HL-60 (cell line): ENCODE measurements at regions not wholly inside any gene's neighbourhood (a gene's known extent, or its start where the extent isn't known, plus 50 kb on each side); places are given as distances from the start of the nearest gene placed in this dataset.

ENCODE experiments used
- DNase-seq, 2 experiments: peaks; one replicate each; pipeline ENCODE4 v3.0.0-alpha.2; 2010 to 2020; ENCODE audit warnings: low read depth in 1 of 2, low spot score in 1 of 2
- H3K27ac ChIP-seq: fragments of 250-450 bp; sonication (Bioruptor Pico); replicated peaks from 2 replicates; pipeline ENCODE4 v1.5.1; 2020; ENCODE audit warnings: mild to moderate bottlenecking, moderate library complexity
- H3K27me3 ChIP-seq: fragments of 250-450 bp; sonication (Bioruptor Pico); 2 replicates; pipeline ENCODE4 v1.5.1; 2021; ENCODE audit warnings: mild to moderate bottlenecking, moderate library complexity; ENCODE audit not compliant: insufficient read depth, poor library complexity, severe bottlenecking
- H3K4me3 ChIP-seq: replicated peaks from 2 replicates; pipeline ENCODE4 v1.5.1; 2011; ENCODE audit warnings: mild to moderate bottlenecking, control low read depth, low read length; ENCODE audit not compliant: insufficient read depth
- GABPA ChIP-seq: IDR thresholded peaks from 2 replicates; pipeline ENCODE4 v1.6.1; 2012; ENCODE audit warnings: low read depth
- POLR2AphosphoS5 ChIP-seq: IDR thresholded peaks from 2 replicates; pipeline ENCODE4 v1.6.1; 2012; ENCODE audit warnings: low read depth
- SPI1 ChIP-seq: IDR thresholded peaks from 2 replicates; pipeline ENCODE4 v1.6.1; 2012; ENCODE audit warnings: low read depth, mild to moderate bottlenecking, borderline replicate concordance
- TF ChIP-seq, protein P1 (sequence below): IDR thresholded peaks from one replicate; pipeline ENCODE4 v1.5.1; 2011; ENCODE audit warnings: low read length, control low read depth, inconsistent platforms; ENCODE audit not compliant: insufficient read depth
- TF ChIP-seq, protein P2 (sequence below): IDR thresholded peaks from 2 replicates; pipeline ENCODE4 v1.6.1; 2012; ENCODE audit warnings: low read depth; ENCODE audit not compliant: insufficient replicate concordance

DNA sequence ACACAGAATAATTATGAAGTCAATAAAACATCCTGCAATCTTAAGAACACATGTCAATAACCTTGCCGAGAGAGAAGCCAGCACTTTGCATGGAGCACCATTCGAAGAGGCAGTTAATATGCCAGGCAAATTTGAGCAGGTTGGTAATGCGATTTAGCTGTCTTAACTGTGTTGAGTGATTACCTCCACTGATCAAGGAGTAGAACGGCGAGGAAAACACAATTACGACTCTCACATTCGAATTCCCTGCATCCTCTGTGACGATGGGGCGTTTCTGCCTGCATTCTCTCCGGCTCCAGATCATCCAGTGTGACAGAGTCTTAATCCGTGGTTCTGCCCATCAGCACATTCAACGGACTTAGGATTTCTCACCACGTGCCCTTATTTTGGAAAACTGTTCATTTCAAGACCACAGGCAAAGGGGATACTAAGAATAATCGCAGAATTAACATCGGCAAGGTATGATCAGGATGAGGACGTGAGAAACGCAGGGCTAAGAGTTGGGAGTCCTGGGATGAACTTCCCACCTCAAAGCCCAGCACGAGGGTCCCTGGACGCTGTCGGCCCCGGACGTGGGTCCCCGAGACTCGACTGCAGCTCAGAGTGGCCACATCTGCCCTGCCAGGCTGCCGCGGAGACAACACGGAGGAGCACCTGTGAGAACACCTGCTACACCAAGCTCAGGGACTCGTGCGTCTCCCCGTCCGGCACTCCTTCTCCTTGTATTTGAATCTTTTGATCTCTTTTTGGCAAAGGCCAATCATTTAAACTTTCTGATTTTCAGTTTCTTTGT lies 499.2 kb upstream of the SALL3 start:
- no peak for DNase-seq
- Histone ChIP-seq H3K4me3 (no peak overlapping the region), H3K27ac (no peak overlapping the region), H3K27me3 (no peaks in the 10 kb centered on the region)
- TF ChIP-seq SPI1 (no peak), GABPA (no peak), POLR2AphosphoS5 (no peak)
- TF ChIP-seq, protein P1, sequence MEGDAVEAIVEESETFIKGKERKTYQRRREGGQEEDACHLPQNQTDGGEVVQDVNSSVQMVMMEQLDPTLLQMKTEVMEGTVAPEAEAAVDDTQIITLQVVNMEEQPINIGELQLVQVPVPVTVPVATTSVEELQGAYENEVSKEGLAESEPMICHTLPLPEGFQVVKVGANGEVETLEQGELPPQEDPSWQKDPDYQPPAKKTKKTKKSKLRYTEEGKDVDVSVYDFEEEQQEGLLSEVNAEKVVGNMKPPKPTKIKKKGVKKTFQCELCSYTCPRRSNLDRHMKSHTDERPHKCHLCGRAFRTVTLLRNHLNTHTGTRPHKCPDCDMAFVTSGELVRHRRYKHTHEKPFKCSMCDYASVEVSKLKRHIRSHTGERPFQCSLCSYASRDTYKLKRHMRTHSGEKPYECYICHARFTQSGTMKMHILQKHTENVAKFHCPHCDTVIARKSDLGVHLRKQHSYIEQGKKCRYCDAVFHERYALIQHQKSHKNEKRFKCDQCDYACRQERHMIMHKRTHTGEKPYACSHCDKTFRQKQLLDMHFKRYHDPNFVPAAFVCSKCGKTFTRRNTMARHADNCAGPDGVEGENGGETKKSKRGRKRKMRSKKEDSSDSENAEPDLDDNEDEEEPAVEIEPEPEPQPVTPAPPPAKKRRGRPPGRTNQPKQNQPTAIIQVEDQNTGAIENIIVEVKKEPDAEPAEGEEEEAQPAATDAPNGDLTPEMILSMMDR = no peak
- TF ChIP-seq, protein P2, sequence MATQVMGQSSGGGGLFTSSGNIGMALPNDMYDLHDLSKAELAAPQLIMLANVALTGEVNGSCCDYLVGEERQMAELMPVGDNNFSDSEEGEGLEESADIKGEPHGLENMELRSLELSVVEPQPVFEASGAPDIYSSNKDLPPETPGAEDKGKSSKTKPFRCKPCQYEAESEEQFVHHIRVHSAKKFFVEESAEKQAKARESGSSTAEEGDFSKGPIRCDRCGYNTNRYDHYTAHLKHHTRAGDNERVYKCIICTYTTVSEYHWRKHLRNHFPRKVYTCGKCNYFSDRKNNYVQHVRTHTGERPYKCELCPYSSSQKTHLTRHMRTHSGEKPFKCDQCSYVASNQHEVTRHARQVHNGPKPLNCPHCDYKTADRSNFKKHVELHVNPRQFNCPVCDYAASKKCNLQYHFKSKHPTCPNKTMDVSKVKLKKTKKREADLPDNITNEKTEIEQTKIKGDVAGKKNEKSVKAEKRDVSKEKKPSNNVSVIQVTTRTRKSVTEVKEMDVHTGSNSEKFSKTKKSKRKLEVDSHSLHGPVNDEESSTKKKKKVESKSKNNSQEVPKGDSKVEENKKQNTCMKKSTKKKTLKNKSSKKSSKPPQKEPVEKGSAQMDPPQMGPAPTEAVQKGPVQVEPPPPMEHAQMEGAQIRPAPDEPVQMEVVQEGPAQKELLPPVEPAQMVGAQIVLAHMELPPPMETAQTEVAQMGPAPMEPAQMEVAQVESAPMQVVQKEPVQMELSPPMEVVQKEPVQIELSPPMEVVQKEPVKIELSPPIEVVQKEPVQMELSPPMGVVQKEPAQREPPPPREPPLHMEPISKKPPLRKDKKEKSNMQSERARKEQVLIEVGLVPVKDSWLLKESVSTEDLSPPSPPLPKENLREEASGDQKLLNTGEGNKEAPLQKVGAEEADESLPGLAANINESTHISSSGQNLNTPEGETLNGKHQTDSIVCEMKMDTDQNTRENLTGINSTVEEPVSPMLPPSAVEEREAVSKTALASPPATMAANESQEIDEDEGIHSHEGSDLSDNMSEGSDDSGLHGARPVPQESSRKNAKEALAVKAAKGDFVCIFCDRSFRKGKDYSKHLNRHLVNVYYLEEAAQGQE = no peak

DNA sequence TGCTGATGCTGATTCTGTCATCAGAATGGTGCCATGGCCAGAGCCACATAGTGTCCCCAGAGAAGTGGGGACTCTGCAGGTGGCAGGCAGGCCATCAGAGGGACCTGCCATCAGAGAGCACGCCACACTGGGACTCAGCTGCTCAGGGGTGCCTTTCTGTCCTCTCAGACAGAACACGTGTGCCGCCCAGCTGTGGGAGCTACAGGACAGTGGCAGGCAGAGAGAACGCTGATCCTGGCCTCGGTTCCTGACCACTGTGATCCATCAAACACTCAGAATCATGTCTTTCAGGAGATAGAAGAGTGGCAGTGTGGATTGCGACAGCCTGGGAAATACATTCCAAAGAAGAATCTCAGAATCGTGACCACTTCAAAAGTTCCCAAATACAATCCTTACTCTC lies 497.2 kb upstream of the SALL3 start:
- DNase-seq = no peak
- no peak overlapping the region for H3K27ac ChIP-seq
- peaks cover 2% of the 10 kb centered on the region for H3K27me3 ChIP-seq
- TF ChIP-seq GABPA (no peak), SPI1 (no peak)
- TF ChIP-seq, protein P2 = no peak
- H3K4me3 ChIP-seq = no peak overlapping the region

DNA sequence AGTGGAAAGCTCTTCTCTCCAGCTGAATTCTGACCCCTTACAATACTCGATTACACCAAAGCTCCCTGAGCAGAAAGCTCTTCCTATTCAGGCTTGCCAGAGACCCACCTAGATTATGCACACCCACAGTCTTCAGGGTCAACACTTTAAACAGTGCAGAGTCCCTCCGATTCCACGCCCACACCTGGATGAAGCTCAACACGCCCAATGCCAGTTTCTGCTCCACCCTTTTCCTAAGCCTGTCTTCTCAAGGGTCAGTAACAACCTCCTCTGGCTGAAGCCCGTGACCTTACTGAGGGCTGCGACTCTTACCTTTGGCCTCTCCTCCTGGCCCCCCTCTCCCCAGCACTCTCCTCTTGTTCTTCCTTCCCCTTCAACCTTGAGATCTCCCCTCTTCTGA lies 492.0 kb upstream of the SALL3 start:
- TF ChIP-seq, protein P1 = no peak
- TF ChIP-seq GABPA (no peak), POLR2AphosphoS5 (no peak), SPI1 (no peak)
- TF ChIP-seq, protein P2 = no peak
- Histone ChIP-seq H3K27me3 (peaks cover 2% of the 10 kb centered on the region), H3K27ac (no peak overlapping the region), H3K4me3 (no peak overlapping the region)
- DNase-seq = no peak
